ENCODE measurements at regions not wholly inside any gene's neighbourhood (a gene's known extent, or its start where the extent isn't known, plus 50 kb on each side); places are given as distances from the start of the nearest gene placed in this dataset.

GRCh38 chr15:47266566-47266965 lies 450.7 kb upstream of the SEMA6D start:
- no peak for DNase-seq
- H4K20me1 ChIP-seq (ENCODE audit: insufficient read depth, low read length) = no peaks in the 10 kb centered on the region
- TF ChIP-seq, protein P1, sequence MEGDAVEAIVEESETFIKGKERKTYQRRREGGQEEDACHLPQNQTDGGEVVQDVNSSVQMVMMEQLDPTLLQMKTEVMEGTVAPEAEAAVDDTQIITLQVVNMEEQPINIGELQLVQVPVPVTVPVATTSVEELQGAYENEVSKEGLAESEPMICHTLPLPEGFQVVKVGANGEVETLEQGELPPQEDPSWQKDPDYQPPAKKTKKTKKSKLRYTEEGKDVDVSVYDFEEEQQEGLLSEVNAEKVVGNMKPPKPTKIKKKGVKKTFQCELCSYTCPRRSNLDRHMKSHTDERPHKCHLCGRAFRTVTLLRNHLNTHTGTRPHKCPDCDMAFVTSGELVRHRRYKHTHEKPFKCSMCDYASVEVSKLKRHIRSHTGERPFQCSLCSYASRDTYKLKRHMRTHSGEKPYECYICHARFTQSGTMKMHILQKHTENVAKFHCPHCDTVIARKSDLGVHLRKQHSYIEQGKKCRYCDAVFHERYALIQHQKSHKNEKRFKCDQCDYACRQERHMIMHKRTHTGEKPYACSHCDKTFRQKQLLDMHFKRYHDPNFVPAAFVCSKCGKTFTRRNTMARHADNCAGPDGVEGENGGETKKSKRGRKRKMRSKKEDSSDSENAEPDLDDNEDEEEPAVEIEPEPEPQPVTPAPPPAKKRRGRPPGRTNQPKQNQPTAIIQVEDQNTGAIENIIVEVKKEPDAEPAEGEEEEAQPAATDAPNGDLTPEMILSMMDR (IDR thresholded peaks at IDR 0.05; ENCODE audit: low read length) = no peak
- no peak for TF ChIP-seq EZH2phosphoT487 (IDR thresholded peaks at IDR 0.05; ENCODE audit: low read length)
- no peak for TF ChIP-seq EZH2 (optimal IDR thresholded peaks at IDR 0.05; ENCODE audit: low read depth, low read length)
- H3K9ac ChIP-seq (ENCODE audit: low read length) = no peak overlapping the region
- H3K79me2 ChIP-seq (ENCODE audit: low read length) = no peaks in the 10 kb centered on the region
- no peaks in the 10 kb centered on the region for H3K36me3 ChIP-seq (replicated peaks; ENCODE audit: insufficient read depth, low read length)
- no peaks in the 10 kb centered on the region for H3K9me3 ChIP-seq (replicated peaks; ENCODE audit: insufficient read depth, low read length)
- H3K27me3 ChIP-seq (replicated peaks; ENCODE audit: insufficient read depth, low read length) = no peaks in the 10 kb centered on the region
- H3K4me3 ChIP-seq (ENCODE audit: low read length) = no peak overlapping the region
- H3F3A ChIP-seq (ENCODE audit: insufficient read depth, low read length) = no peaks in the 10 kb centered on the region
- no peak overlapping the region for H3K27ac ChIP-seq (ENCODE audit: low read length)
- H3K9me2 ChIP-seq (replicated peaks; ENCODE audit: insufficient read depth, low read length) = no peaks in the 10 kb centered on the region
- H3K4me2 ChIP-seq (ENCODE audit: low read depth, low read length) = no peak overlapping the region
- no peak overlapping the region for H2AFZ ChIP-seq (ENCODE audit: low read length)
- H3K4me1 ChIP-seq (ENCODE audit: low read length) = no peaks in the 10 kb centered on the region

DNA sequence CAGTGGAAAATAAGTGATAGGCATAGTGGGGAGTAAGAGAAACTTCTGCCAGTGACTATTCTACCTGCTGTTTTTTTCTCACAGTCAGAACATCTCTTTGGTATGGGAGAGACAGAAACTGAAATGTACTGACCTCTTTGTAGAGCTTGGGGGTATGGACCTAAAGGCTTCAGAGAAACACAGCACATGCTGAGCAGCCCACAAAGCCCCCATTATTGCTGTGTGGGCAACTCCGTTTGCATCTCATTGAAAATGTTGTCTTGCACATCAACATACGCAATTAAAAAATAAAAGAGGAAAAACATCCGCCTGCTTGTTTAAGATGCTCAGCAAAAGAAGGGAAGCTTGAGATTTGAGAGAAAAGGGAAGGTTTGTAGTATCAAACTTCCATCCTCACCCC lies 443.4 kb upstream of the SEMA6D start:
- Histone ChIP-seq H3K36me3 (replicated peaks; ENCODE audit: insufficient read depth, low read length) (no peaks in the 10 kb centered on the region), H3K9ac (ENCODE audit: low read length) (no peak overlapping the region), H3K4me2 (ENCODE audit: low read depth, low read length) (no peak overlapping the region), H3K27ac (ENCODE audit: low read length) (no peak overlapping the region), H4K20me1 (ENCODE audit: insufficient read depth, low read length) (no peaks in the 10 kb centered on the region), H3K27me3 (replicated peaks; ENCODE audit: insufficient read depth, low read length) (no peaks in the 10 kb centered on the region), H3K9me3 (replicated peaks; ENCODE audit: insufficient read depth, low read length) (no peaks in the 10 kb centered on the region), H3K4me1 (ENCODE audit: low read length) (0 out of 2 replicates have a peak, but pooled peaks cover 6% of the 10 kb centered on the region), H3K4me3 (ENCODE audit: low read length) (no peak overlapping the region), H2AFZ (ENCODE audit: low read length) (no peak overlapping the region), H3K9me2 (replicated peaks; ENCODE audit: insufficient read depth, low read length) (no peaks in the 10 kb centered on the region), H3F3A (ENCODE audit: insufficient read depth, low read length) (no peaks in the 10 kb centered on the region), H3K79me2 (ENCODE audit: low read length) (no peaks in the 10 kb centered on the region)
- TF ChIP-seq, protein P1 (IDR thresholded peaks at IDR 0.05; ENCODE audit: low read length) = no peak
- TF ChIP-seq EZH2phosphoT487 (IDR thresholded peaks at IDR 0.05; ENCODE audit: low read length) = no peak
- no peak for DNase-seq

GRCh38 chr15:47283246-47283645 lies 434.1 kb upstream of the SEMA6D start:
- no peak for DNase-seq
- H3F3A ChIP-seq (ENCODE audit: insufficient read depth, low read length) = no peaks in the 10 kb centered on the region
- no peak overlapping the region for H3K4me2 ChIP-seq (ENCODE audit: low read depth, low read length)
- H3K79me2 ChIP-seq (ENCODE audit: low read length) = no peaks in the 10 kb centered on the region
- no peaks in the 10 kb centered on the region for H3K9me3 ChIP-seq (replicated peaks; ENCODE audit: insufficient read depth, low read length)
- no peak for TF ChIP-seq EZH2 (optimal IDR thresholded peaks at IDR 0.05; ENCODE audit: low read depth, low read length)
- no peak for TF ChIP-seq EZH2phosphoT487 (IDR thresholded peaks at IDR 0.05; ENCODE audit: low read length)
- TF ChIP-seq, protein P1 (IDR thresholded peaks at IDR 0.05; ENCODE audit: low read length) = no peak
- H2AFZ ChIP-seq (ENCODE audit: low read length) = no peak overlapping the region
- no peaks in the 10 kb centered on the region for H3K4me1 ChIP-seq (ENCODE audit: low read length)
- no peak overlapping the region for H3K4me3 ChIP-seq (ENCODE audit: low read length)
- no peaks in the 10 kb centered on the region for H3K9me2 ChIP-seq (replicated peaks; ENCODE audit: insufficient read depth, low read length)
- H3K9ac ChIP-seq (ENCODE audit: low read length) = no peak overlapping the region
- no peaks in the 10 kb centered on the region for H4K20me1 ChIP-seq (ENCODE audit: insufficient read depth, low read length)
- no peaks in the 10 kb centered on the region for H3K27me3 ChIP-seq (replicated peaks; ENCODE audit: insufficient read depth, low read length)
- no peak overlapping the region for H3K27ac ChIP-seq (ENCODE audit: low read length)
- H3K36me3 ChIP-seq (replicated peaks; ENCODE audit: insufficient read depth, low read length) = no peaks in the 10 kb centered on the region

Measured in MM.1S (cell line).